HCT116 (cell line): ENCODE measurements at regions not wholly inside any gene's neighbourhood (a gene's known extent, or its start where the extent isn't known, plus 50 kb on each side); places are given as distances from the start of the nearest gene placed in this dataset.

ENCODE experiments used
- ATAC-seq: fragments of 200-7000 bp; cut with Tn5 transposase; 2 replicates; pipeline ENCODE4 v1.9.1; 2020; ENCODE audit warnings: mild to moderate bottlenecking, moderate library complexity
- BruUV-seq: library from RNA; stranded (reverse); fragments of 400-500 nt; replicated peaks from 2 replicates; lab custom pipeline; 2021; lab: Mats Ljungman, UMichigan
- CTCF ChIA-PET: fragments of 300-600 bp; sonication (Branson Sonifier 250); formaldehyde crosslinking; loops from one replicate; lab custom pipeline; 2021; ENCODE audit warnings: antibody characterized with exemption; lab: Charles Lee
- POLR2A ChIA-PET: fragments of 300-600, 350-600 bp; sonication (Branson Sonifier 250); formaldehyde crosslinking; loops from one replicate; lab custom pipeline; 2021; ENCODE audit warnings: antibody characterized with exemption; lab: Charles Lee
- RAD21 ChIA-PET, 2 experiments: fragments of 300-600 bp; sonication (Branson Sonifier 250); formaldehyde crosslinking; loops; one replicate each; lab custom pipeline; 2023; ENCODE audit warnings: low total read pairs in 2 of 2; ENCODE audit not compliant: uncharacterized antibody in 2 of 2, unreplicated experiment in 2 of 2, low non-redundant PET in 1 of 2; lab: Charles Lee
- DNase-seq: peaks from one replicate; pipeline ENCODE4 v3.0.0-alpha.2; 2010; ENCODE audit warnings: low read depth, low spot score
- H2AFZ ChIP-seq: fragments of 200-600 bp; shearing (Covaris generic), sonication (generic); 2 replicates; pipeline ENCODE4 v1.6.1; 2017; ENCODE audit warnings: low read depth, mixed run types, mixed read lengths, antibody characterized with exemption, low read length; ENCODE audit not compliant: poor library complexity, severe bottlenecking
- H3K27ac ChIP-seq: 2 replicates; pipeline ENCODE4 v1.5.1; 2012; ENCODE audit warnings: low read depth, low read length
- H3K27me3 ChIP-seq: fragments of 200-600 bp; sonication (generic); 2 replicates; pipeline ENCODE4 v1.6.1; 2016; ENCODE audit warnings: mixed run types, low read length, mixed read lengths; ENCODE audit not compliant: insufficient read depth
- H3K36me3 ChIP-seq, 2 experiments: fragments of 200-500 bp in 1 of 2; fragments of 200-600 bp in 1 of 2; sonication (Bioruptor generic) in 1 of 2; sonication (generic) in 1 of 2; 2 replicates each; pipeline versions ENCODE4 v1.5.1 to v1.6.1; 2014 to 2016; ENCODE audit warnings: low read length in 2 of 2, inconsistent platforms in 1 of 2, mixed read lengths in 1 of 2, mixed run types in 1 of 2; ENCODE audit not compliant: insufficient read depth in 2 of 2, control insufficient read depth in 1 of 2
- H3K4me1 ChIP-seq, 2 experiments: fragments of 200-600 bp in 1 of 2; sonication (generic) in 1 of 2; 2 replicates each; pipeline versions ENCODE4 v1.5.1 to v1.6.1; 2012 to 2017; ENCODE audit warnings: low read length in 2 of 2, inconsistent platforms in 1 of 2, mild to moderate bottlenecking in 1 of 2, mixed read lengths in 1 of 2, mixed run types in 1 of 2, moderate library complexity in 1 of 2; ENCODE audit not compliant: insufficient read depth in 2 of 2, control insufficient read depth in 1 of 2
- H3K4me2 ChIP-seq: fragments of 200-600 bp; sonication (generic); 2 replicates; pipeline ENCODE4 v1.6.1; 2017; ENCODE audit warnings: mixed run types, low read length, mixed read lengths
- H3K4me3 ChIP-seq, 2 experiments: fragments of 200-600 bp in 1 of 2; sonication (generic) in 1 of 2; replicated peaks in 1 of 2; 2 replicates each; pipeline ENCODE4 v1.5.1; 2011 to 2016; ENCODE audit warnings: low read length in 2 of 2, control low read depth in 1 of 2, low read depth in 1 of 2, mild to moderate bottlenecking in 1 of 2, mixed read lengths in 1 of 2, mixed run types in 1 of 2
- H3K79me2 ChIP-seq: fragments of 200-600 bp; sonication (generic); 2 replicates; pipeline ENCODE4 v1.6.1; 2017; ENCODE audit warnings: mild to moderate bottlenecking, mixed run types, low read length, moderate library complexity, mixed read lengths; ENCODE audit not compliant: insufficient read depth
- H3K9ac ChIP-seq: fragments of 200-600 bp; sonication (generic); 2 replicates; pipeline ENCODE4 v1.6.1; 2016; ENCODE audit warnings: low read length, mixed read lengths
- H3K9me2 ChIP-seq: fragments of 200-600 bp; sonication (generic), shearing (Covaris generic); 2 replicates; pipeline ENCODE4 v1.6.1; 2017; ENCODE audit warnings: mixed run types, mild to moderate bottlenecking, moderate library complexity; ENCODE audit not compliant: insufficient read depth
- H3K9me3 ChIP-seq, 2 experiments: fragments of 200-500 bp in 1 of 2; fragments of 200-600 bp in 1 of 2; sonication (Bioruptor generic) in 1 of 2; sonication (generic) in 1 of 2; 2 replicates each; pipeline ENCODE4 v1.6.1; 2014 to 2017; ENCODE audit warnings: low read length in 2 of 2, mixed read lengths in 2 of 2, inconsistent platforms in 1 of 2, low read depth in 1 of 2, mild to moderate bottlenecking in 1 of 2, mixed run types in 1 of 2, moderate library complexity in 1 of 2; ENCODE audit not compliant: control insufficient read depth in 1 of 2, insufficient read depth in 1 of 2
- H4K20me1 ChIP-seq: fragments of 200-600 bp; sonication (generic), shearing (Covaris generic); 2 replicates; pipeline ENCODE4 v1.6.1; 2017; ENCODE audit warnings: mixed run types, mild to moderate bottlenecking, moderate library complexity; ENCODE audit not compliant: insufficient read depth
- CBX3 ChIP-seq: IDR thresholded peaks from 2 replicates; pipeline ENCODE4 v1.6.1; 2012; ENCODE audit warnings: low read depth
- CEBPB ChIP-seq: IDR thresholded peaks from 2 replicates; pipeline ENCODE4 v1.6.1; 2012; ENCODE audit warnings: low read depth
- EZH2 ChIP-seq: fragments of 200-600 bp; sonication (generic); IDR thresholded peaks from 2 replicates; pipeline ENCODE4 v1.6.1; 2017; ENCODE audit warnings: antibody characterized with exemption, mixed run types
- EZH2phosphoT487 ChIP-seq: fragments of 200-600 bp; IDR thresholded peaks from 2 replicates; pipeline ENCODE4 v1.6.1; 2018; ENCODE audit warnings: antibody characterized with exemption, borderline replicate concordance
- FOSL1 ChIP-seq: IDR thresholded peaks from 2 replicates; pipeline ENCODE4 v1.6.1; 2012; ENCODE audit warnings: low read depth
- JUND ChIP-seq: IDR thresholded peaks from 2 replicates; pipeline ENCODE4 v1.6.1; 2012
- POLR2A ChIP-seq: IDR thresholded peaks from 2 replicates; pipeline ENCODE4 v1.7.0; 2011; ENCODE audit warnings: borderline replicate concordance; ENCODE audit not compliant: insufficient read depth, insufficient read length; ENCODE audit errors: extremely low read depth
- POLR2AphosphoS5 ChIP-seq: IDR thresholded peaks from 2 replicates; pipeline ENCODE4 v1.6.1; 2011; ENCODE audit warnings: mild to moderate bottlenecking, low read depth, low read length, moderate library complexity
- RAD21 ChIP-seq: IDR thresholded peaks from 2 replicates; pipeline ENCODE4 v1.6.1; 2012; ENCODE audit warnings: low read depth, mild to moderate bottlenecking
- SIN3A ChIP-seq: IDR thresholded peaks from 2 replicates; pipeline ENCODE4 v1.6.1; 2012; ENCODE audit warnings: low read depth
- SRF ChIP-seq: IDR thresholded peaks from 2 replicates; pipeline ENCODE4 v1.6.1; 2012; ENCODE audit warnings: low read depth
- YY1 ChIP-seq: IDR thresholded peaks from 2 replicates; pipeline ENCODE4 v1.6.1; 2011; ENCODE audit warnings: low read length, low read depth, moderate library complexity, mild to moderate bottlenecking; ENCODE audit not compliant: insufficient replicate concordance; ENCODE audit errors: extremely low read depth
- ZFX ChIP-seq: fragments of 450-650 bp; IDR thresholded peaks from 2 replicates; pipeline ENCODE4 v1.6.1; 2017
- ZNF274 ChIP-seq: fragments of 200-500 bp; sonication (Bioruptor generic); IDR thresholded peaks from 2 replicates; pipeline ENCODE4 v1.6.1; 2014; ENCODE audit warnings: mild to moderate bottlenecking, low read depth, low read length, inconsistent platforms
- intact Hi-C: fragments of 100-400 bp; cut with micrococcal nuclease; formaldehyde crosslinking; loops from 2 replicates; pipeline ENCODE4 v1.10.0; 2022
- TF ChIP-seq, protein P1 (sequence below): IDR thresholded peaks from 2 replicates; pipeline ENCODE4 v1.6.1; 2012
- TF ChIP-seq, protein P2 (sequence below): IDR thresholded peaks from 2 replicates; pipeline ENCODE4 v1.6.1; 2012
- TF ChIP-seq, protein P3 (sequence below): IDR thresholded peaks from 2 replicates; pipeline ENCODE4 v1.6.1; 2012; ENCODE audit warnings: low read depth
- TF ChIP-seq, protein P4 (sequence below): IDR thresholded peaks from 2 replicates; pipeline ENCODE4 v1.6.1; 2011; ENCODE audit warnings: mild to moderate bottlenecking, low read length, moderate library complexity; ENCODE audit not compliant: insufficient replicate concordance; ENCODE audit errors: extremely low read depth
- TF ChIP-seq, protein P5 (sequence below), 3 experiments: fragments of 200-600 bp in 1 of 3; sonication (generic) in 1 of 3; IDR thresholded peaks in 2 of 3; conservative IDR thresholded peaks in 1 of 3; 2 replicates each; pipeline ENCODE4 v1.5.1; 2012 to 2017; ENCODE audit warnings: low read depth in 2 of 3, low read length in 2 of 3, antibody characterized with exemption in 1 of 3, borderline replicate concordance in 1 of 3, control low read depth in 1 of 3, mild to moderate bottlenecking in 1 of 3, mixed read lengths in 1 of 3, mixed run types in 1 of 3, moderate library complexity in 1 of 3; ENCODE audit not compliant: insufficient read depth in 1 of 3

DNA sequence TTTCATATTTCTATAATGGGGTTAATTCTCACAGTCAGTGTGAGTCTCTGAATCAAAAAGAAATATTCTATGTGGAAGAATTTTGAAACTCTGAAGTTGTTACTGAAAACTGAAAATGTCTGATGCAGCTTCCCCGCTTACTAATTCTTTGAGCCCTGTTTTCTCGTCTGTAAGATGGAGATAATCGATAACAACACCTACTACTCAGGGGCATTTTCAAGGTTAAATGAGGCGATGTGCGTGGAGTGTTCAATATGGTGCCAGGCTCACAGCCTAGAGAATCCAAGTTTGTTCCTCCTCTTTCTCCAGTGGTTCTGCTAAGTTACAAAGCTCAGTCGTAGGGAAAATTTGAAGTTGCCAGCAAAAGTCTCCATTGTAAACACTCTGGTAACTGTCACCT, 391.4 kb downstream of the FUT8 start:
- Histone ChIP-seq H2AFZ (no peak overlapping the region), H3K79me2 (no peaks in the 10 kb centered on the region), H3K4me2 (no peak overlapping the region), H3K9me2 (no peaks in the 10 kb centered on the region), H3K27me3 (no peaks in the 10 kb centered on the region), H3K9ac (no peak overlapping the region), H3K36me3 (no peaks in the 10 kb centered on the region), H3K4me1 (no peaks in the 10 kb centered on the region), H3K27ac (no peak overlapping the region), H3K4me3 (no peak overlapping the region), H4K20me1 (no peaks in the 10 kb centered on the region), H3K9me3 (peaks cover 5 to 6% of the 10 kb centered on the region in 2 experiments; a peak in 2 of 4 replicates)
- no peak for TF ChIP-seq JUND
- TF ChIP-seq POLR2AphosphoS5 = no peak
- TF ChIP-seq RAD21 = no peak
- no peak for TF ChIP-seq SIN3A
- TF ChIP-seq, protein P1, sequence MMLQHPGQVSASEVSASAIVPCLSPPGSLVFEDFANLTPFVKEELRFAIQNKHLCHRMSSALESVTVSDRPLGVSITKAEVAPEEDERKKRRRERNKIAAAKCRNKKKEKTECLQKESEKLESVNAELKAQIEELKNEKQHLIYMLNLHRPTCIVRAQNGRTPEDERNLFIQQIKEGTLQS = no peak
- no peak for TF ChIP-seq ZFX
- TF ChIP-seq, protein P2, sequence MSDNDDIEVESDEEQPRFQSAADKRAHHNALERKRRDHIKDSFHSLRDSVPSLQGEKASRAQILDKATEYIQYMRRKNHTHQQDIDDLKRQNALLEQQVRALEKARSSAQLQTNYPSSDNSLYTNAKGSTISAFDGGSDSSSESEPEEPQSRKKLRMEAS = no peak
- TF ChIP-seq EZH2 = no peak
- TF ChIP-seq, protein P3, sequence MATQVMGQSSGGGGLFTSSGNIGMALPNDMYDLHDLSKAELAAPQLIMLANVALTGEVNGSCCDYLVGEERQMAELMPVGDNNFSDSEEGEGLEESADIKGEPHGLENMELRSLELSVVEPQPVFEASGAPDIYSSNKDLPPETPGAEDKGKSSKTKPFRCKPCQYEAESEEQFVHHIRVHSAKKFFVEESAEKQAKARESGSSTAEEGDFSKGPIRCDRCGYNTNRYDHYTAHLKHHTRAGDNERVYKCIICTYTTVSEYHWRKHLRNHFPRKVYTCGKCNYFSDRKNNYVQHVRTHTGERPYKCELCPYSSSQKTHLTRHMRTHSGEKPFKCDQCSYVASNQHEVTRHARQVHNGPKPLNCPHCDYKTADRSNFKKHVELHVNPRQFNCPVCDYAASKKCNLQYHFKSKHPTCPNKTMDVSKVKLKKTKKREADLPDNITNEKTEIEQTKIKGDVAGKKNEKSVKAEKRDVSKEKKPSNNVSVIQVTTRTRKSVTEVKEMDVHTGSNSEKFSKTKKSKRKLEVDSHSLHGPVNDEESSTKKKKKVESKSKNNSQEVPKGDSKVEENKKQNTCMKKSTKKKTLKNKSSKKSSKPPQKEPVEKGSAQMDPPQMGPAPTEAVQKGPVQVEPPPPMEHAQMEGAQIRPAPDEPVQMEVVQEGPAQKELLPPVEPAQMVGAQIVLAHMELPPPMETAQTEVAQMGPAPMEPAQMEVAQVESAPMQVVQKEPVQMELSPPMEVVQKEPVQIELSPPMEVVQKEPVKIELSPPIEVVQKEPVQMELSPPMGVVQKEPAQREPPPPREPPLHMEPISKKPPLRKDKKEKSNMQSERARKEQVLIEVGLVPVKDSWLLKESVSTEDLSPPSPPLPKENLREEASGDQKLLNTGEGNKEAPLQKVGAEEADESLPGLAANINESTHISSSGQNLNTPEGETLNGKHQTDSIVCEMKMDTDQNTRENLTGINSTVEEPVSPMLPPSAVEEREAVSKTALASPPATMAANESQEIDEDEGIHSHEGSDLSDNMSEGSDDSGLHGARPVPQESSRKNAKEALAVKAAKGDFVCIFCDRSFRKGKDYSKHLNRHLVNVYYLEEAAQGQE = no peak
- TF ChIP-seq, protein P4, sequence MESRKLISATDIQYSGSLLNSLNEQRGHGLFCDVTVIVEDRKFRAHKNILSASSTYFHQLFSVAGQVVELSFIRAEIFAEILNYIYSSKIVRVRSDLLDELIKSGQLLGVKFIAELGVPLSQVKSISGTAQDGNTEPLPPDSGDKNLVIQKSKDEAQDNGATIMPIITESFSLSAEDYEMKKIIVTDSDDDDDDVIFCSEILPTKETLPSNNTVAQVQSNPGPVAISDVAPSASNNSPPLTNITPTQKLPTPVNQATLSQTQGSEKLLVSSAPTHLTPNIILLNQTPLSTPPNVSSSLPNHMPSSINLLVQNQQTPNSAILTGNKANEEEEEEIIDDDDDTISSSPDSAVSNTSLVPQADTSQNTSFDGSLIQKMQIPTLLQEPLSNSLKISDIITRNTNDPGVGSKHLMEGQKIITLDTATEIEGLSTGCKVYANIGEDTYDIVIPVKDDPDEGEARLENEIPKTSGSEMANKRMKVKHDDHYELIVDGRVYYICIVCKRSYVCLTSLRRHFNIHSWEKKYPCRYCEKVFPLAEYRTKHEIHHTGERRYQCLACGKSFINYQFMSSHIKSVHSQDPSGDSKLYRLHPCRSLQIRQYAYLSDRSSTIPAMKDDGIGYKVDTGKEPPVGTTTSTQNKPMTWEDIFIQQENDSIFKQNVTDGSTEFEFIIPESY = no peak
- TF ChIP-seq SRF = no peak
- TF ChIP-seq, protein P5, sequence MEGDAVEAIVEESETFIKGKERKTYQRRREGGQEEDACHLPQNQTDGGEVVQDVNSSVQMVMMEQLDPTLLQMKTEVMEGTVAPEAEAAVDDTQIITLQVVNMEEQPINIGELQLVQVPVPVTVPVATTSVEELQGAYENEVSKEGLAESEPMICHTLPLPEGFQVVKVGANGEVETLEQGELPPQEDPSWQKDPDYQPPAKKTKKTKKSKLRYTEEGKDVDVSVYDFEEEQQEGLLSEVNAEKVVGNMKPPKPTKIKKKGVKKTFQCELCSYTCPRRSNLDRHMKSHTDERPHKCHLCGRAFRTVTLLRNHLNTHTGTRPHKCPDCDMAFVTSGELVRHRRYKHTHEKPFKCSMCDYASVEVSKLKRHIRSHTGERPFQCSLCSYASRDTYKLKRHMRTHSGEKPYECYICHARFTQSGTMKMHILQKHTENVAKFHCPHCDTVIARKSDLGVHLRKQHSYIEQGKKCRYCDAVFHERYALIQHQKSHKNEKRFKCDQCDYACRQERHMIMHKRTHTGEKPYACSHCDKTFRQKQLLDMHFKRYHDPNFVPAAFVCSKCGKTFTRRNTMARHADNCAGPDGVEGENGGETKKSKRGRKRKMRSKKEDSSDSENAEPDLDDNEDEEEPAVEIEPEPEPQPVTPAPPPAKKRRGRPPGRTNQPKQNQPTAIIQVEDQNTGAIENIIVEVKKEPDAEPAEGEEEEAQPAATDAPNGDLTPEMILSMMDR (IDR thresholded peaks at IDR 0.05 in 2 of 3, conservative IDR thresholded peaks at IDR 0.05 in 1 of 3; ENCODE audit: borderline replicate concordance in 1 of 3, insufficient read depth in 1 of 3, low read depth in 2 of 3, low read length in 2 of 3) = no peak
- no peak for TF ChIP-seq CBX3
- no peak for TF ChIP-seq FOSL1
- TF ChIP-seq POLR2A = no peak
- no peak for TF ChIP-seq EZH2phosphoT487
- no peak for TF ChIP-seq YY1
- no peak for TF ChIP-seq CEBPB
- TF ChIP-seq ZNF274 = no peak
- RAD21 ChIA-PET = no interaction called here
- ATAC-seq = no peak
- intact Hi-C loops = no loop called here
- CTCF ChIA-PET = interaction anchor here (1.0 kb wide), 1 partner anchor 21 kb away, joined by 5 read pairs; no protein-coding TSS in a partner anchor
- no peak for DNase-seq
- BruUV-seq = no TSS peak
- POLR2A ChIA-PET = no interaction called here
